Kidney glomerular epithelial cell (primary cell): ENCODE measurements at regions not wholly inside any gene's neighbourhood (a gene's known extent, or its start where the extent isn't known, plus 50 kb on each side); places are given as distances from the start of the nearest gene placed in this dataset.

Source experiments
- DNase-seq: peaks from one replicate; lab custom pipeline; 2025; lab: John Stamatoyannopoulos, UW

DNA sequence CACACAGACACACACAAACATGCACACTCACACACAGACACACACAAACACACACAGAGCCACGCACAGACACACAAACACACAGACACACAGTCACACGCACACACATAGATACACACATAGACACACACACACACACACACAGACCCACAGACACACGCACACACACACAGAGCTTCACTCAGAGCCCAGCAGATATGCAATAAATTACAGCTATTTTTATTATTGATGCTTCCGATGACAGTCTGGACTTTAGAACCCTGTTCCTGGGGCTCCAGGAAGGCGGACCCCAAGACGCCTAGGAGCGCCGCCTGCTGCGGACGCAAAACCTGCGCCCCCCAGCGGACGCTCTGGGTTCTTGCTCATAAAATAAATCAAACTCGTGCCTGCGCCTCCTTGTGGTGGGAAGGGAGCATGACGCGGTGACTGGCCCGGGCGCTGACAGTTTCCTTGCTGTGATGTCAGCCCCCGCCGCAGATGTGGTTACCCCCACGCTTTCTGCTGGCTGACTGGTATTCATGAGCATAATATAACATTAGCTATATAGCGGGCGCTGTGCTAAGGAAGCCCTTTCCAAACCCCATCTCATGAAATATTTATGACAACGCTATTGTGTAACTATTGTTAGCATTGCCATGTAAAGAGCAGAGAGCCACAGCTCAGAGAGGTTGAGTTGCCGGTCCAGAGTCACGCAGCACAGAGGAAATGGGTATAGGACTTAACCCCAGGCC is 64.4 kb upstream of the TM9SF2 start:
- DNase-seq: peak; percentile 94

DNA sequence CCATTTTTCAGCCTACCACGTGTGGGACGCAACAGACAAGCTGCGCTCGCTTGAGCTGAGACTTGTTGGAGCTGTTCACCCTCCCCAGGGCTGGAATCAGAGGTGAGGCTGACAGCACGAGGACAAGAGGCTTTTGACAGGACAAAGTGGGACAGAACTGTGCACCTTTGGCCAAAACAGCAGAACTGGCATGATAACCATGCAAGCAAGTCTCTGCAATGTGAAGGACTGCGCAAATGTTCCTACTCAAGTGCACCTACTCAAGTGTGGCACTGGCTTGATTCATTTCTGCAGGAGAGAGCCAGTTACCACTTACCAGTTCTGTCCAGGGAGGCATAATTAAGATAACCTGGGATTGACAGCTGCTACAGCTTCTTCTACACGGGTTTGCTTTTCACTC is 62.2 kb upstream of the TM9SF2 start:
- DNase-seq: no peak

DNA sequence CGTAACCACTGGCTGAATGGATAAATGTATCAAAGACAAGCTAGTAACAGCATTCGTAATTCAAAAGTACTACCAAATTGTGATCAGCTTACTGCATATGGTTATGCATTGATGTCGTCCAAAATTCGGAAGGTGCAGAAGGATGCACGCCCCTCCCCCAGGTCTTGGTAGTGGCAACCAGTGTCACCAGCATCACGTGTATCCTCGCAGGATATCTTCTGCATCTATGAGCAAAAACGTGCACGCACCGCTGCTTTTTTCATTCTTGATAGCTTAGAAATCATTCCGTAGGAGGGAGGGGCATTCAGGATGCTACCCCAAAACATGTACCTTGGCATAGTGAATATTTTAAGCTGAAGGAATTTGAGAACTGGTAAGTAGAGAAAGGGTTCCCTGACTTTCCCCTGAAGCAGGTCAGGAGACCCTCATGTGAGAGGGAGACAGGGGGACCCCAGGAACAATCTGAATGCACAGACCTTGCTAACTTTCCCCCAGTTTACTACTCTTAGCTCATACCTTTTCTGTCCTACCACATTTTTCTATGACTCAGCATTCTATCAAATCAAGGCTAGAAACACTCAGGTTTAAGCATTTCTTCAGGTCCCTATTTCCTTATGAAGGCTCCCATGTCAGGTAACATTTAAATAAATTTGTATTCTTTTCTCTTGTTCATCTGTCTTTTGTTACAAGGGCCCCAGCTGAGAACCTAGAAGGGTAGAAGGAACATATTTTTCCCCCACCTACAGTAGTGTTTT is 61.2 kb upstream of the TM9SF2 start:
- DNase-seq: no peak

DNA sequence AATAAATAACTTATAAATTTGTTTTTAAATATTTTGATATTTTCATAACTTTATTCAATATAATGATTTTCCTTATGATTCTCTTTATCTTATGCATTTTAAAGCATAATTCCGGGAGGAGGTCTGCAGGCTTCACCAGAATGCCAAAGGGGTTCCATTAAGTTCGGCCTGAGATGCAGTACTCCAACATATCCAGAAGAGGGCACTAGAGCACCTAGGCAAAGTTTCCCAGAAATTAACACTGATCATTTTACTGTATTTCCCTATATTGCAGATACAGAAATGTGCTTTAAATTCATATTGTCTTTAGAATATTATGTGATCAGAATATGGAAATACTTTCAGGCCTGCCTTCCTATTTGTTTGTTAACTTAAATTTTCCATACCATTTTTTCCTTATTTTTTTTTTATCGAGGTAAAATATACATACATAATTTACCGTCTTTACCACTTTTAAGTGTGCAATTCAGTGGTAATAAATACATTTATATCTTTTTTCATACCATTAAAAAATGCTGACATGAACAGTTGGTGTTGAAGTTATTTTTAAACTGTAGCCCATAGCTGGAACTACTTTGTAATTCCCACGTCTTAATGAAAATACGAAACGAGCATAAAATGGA is 58.9 kb upstream of the TM9SF2 start:
- DNase-seq: peak; percentile 53

DNA sequence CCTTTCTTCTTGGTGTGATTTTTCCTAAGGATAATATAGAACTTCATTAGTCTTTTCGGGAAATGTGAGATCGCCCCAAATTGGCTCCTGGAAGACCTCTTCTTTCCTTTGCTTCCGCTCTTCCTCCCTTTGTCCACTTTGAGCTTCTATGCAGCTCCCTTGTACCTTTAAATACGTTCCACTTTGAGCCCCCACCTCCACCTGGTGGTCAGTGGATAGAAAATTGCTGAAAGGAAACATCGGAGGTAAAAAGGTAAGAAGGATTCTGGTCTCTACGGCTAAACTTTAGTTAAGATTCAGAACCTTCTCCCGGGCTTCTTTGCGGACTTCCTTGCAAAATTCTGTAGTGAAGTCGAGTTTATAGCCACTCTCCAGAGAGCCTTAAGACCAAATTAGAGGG is 55.0 kb upstream of the TM9SF2 start:
- no peak for DNase-seq

DNA sequence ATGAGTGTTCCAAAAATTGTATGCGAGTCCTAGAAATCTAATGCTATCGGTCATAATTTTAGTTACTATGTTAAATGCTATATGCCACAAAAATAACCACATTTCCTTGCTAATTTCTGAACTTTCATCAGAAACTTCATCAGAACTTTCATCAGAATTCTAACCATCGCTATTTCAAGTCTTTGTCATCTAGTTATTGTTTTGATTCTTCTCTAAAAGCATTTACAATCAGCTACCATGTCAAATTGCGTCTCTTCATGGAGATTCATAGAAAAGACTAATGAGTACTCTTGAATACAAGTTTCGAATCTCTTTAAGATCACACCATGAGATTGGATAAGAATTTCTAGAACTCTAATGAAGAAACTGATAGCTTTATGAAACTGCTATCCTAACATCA is 52.7 kb upstream of the TM9SF2 start:
- DNase-seq: no peak

DNA sequence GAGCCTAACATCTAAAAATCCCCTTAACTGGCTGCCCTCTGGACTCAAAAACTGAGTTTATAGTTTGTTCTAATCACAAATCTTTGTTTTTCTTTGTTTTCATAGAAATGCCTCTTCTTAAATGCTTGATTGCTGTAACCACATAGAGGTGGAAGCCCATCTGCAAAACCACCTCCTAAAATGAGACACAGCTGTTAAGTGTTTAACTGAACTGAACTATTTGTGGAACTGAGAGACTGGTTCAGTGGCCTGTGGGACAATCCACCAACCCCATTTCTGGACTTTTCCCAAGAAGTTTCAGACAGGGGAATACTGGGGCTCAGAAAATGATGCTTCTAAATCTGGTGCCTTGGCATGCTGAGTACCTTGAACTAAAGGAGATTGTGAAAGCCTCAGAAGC is 50.9 kb upstream of the TM9SF2 start:
- DNase-seq: no peak
